ENCODE measurements at regions not wholly inside any gene's neighbourhood (a gene's known extent, or its start where the extent isn't known, plus 50 kb on each side); places are given as distances from the start of the nearest gene placed in this dataset.

DNA sequence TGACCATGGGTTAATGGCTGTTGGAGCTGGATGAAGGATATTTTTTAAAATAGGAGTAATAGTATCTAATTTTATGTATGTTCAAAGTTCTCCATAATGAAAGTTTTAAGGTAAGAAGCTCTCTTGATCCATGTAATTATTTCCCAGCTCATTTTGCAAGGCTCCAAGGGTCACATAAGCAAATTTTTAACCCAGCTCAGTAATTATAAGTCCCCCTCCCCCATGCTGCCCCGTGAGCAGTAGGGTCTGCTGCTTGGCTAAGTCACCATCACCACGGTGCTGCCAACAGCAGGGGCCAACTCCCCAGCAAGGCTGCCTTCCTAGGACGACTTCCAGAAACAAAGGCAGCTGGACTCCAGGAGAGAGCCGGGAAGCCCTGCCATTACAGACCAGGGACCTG, 340.0 kb downstream of the FBXW7 start:
- no peak for TF ChIP-seq ZNF565 (CRISPR knock-in tag; conservative IDR thresholded peaks at IDR 0.05; ENCODE audit: low read depth)
- no peak for TF ChIP-seq TOX (CRISPR knock-in tag; IDR thresholded peaks at IDR 0.05; ENCODE audit: borderline replicate concordance)
- no peak for TF ChIP-seq ISL1 (CRISPR knock-in tag; IDR thresholded peaks at IDR 0.05)
- TF ChIP-seq, protein P1, sequence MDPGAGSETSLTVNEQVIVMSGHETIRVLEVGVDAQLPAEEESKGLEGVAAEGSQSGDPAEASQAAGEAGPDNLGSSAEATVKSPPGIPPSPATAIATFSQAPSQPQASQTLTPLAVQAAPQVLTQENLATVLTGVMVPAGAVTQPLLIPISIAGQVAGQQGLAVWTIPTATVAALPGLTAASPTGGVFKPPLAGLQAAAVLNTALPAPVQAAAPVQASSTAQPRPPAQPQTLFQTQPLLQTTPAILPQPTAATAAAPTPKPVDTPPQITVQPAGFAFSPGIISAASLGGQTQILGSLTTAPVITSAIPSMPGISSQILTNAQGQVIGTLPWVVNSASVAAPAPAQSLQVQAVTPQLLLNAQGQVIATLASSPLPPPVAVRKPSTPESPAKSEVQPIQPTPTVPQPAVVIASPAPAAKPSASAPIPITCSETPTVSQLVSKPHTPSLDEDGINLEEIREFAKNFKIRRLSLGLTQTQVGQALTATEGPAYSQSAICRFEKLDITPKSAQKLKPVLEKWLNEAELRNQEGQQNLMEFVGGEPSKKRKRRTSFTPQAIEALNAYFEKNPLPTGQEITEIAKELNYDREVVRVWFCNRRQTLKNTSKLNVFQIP (CRISPR knock-in tag; IDR thresholded peaks at IDR 0.05; ENCODE audit: borderline replicate concordance, low read depth) = no peak
- no peak for ATAC-seq

DNA sequence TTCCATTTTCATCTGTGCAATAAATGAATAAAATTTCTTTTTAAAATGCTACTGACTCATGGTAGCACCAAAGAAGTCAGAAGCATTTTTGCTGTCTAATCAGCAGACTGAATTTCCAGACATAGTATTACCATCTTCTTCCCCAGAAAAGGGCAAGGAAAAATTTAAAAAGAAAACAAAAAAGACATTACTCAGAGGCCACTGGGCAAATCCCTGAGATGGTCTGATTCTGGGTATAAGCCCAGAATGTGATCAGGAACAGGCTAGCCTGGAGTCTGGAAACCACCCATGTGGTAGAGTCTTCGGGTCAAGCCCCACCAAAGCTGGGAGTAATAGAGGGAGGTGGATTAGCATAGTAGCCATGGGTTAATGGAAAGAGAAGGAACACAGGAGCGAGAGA, 342.8 kb downstream of the FBXW7 start:
- no peak for ATAC-seq
- TF ChIP-seq, protein P2, sequence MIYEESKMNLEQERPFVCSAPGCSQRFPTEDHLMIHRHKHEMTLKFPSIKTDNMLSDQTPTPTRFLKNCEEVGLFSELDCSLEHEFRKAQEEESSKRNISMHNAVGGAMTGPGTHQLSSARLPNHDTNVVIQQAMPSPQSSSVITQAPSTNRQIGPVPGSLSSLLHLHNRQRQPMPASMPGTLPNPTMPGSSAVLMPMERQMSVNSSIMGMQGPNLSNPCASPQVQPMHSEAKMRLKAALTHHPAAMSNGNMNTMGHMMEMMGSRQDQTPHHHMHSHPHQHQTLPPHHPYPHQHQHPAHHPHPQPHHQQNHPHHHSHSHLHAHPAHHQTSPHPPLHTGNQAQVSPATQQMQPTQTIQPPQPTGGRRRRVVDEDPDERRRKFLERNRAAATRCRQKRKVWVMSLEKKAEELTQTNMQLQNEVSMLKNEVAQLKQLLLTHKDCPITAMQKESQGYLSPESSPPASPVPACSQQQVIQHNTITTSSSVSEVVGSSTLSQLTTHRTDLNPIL (CRISPR knock-in tag; IDR thresholded peaks at IDR 0.05; ENCODE audit: low read depth) = no peak
- TF ChIP-seq BACH2 (CRISPR knock-in tag; IDR thresholded peaks at IDR 0.05; ENCODE audit: borderline replicate concordance) (no peak), GLIS3 (CRISPR knock-in tag; IDR thresholded peaks at IDR 0.05) (no peak), RARB (CRISPR knock-in tag; IDR thresholded peaks at IDR 0.05) (no peak), ESRRG (CRISPR knock-in tag; IDR thresholded peaks at IDR 0.05) (no peak), TCF4 (CRISPR knock-in tag; IDR thresholded peaks at IDR 0.05; ENCODE audit: borderline replicate concordance) (no peak), SNAI2 (CRISPR knock-in tag; IDR thresholded peaks at IDR 0.05) (no peak), ZFP30 (CRISPR knock-in tag; IDR thresholded peaks at IDR 0.05) (no peak)
- TF ChIP-seq, protein P3, sequence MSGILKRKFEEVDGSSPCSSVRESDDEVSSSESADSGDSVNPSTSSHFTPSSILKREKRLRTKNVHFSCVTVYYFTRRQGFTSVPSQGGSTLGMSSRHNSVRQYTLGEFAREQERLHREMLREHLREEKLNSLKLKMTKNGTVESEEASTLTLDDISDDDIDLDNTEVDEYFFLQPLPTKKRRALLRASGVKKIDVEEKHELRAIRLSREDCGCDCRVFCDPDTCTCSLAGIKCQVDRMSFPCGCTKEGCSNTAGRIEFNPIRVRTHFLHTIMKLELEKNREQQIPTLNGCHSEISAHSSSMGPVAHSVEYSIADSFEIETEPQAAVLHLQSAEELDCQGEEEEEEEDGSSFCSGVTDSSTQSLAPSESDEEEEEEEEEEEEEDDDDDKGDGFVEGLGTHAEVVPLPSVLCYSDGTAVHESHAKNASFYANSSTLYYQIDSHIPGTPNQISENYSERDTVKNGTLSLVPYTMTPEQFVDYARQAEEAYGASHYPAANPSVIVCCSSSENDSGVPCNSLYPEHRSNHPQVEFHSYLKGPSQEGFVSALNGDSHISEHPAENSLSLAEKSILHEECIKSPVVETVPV (CRISPR knock-in tag; IDR thresholded peaks at IDR 0.05) = no peak

DNA sequence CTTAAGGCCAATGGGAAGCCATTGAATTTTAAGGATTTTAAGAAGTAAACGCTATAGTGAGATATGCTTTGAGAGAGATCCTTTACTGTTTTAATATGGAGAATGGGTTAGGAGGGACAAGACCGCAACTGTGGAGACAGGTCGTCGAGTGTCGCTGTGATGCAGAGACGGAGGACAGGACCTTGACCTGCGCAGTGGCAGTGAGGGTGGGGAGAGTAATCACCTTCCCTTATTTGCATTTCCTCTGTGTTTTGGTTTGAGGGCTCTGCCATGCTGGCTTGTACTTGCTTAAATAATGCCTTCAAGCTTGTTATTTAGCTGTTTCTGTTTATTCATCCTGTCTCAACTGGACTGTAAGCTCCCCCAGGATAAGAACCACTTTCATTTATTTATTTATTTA, 345.0 kb downstream of the FBXW7 start:
- ATAC-seq = no peak
- TF ChIP-seq TCF4 (CRISPR knock-in tag; IDR thresholded peaks at IDR 0.05; ENCODE audit: borderline replicate concordance) = no peak
- TF ChIP-seq ZNF70 (CRISPR knock-in tag; IDR thresholded peaks at IDR 0.05) = no peak

DNA sequence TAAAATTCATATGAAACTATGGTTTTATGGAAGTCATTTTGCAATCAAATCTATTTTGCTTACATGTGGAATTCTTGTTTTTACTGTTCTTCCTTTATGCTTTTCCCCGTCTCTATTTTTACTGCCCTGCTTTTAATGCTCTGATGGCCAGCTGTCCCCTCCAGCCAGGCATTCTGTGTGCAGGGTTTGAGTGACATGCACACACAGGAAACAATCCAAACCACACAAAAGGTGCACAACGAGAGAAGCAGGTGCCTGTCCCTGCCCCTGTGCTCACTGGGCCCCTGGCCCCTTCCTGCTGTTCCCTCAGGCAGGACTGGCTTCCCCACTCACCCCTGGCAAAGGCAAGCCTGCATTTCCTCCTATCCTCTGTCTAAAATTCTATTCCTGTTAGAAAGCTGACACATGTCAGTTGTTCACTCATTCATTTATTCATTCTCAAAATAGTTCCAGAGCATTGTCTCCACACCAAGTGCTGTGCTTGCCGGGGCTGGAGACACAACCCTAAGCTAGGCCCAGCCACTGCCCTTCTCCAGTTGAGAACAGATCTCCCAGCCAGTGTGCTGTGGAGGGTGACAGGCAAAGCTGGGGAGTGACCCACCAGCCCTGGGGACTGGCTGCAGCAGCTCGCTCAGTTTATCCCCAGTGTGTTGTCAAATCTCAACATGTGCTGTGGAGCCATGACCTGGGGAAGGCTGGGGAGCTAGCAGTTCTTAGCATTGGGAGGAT, 346.3 kb downstream of the FBXW7 start:
- ATAC-seq = no peak
- TF ChIP-seq TCF4 (CRISPR knock-in tag; IDR thresholded peaks at IDR 0.05; ENCODE audit: borderline replicate concordance) (no peak), ARNTL (CRISPR knock-in tag; IDR thresholded peaks at IDR 0.05; ENCODE audit: borderline replicate concordance, low read depth) (no peak), ISL1 (CRISPR knock-in tag; IDR thresholded peaks at IDR 0.05) (no peak), ZC3H10 (CRISPR knock-in tag; IDR thresholded peaks at IDR 0.05) (no peak), RARB (CRISPR knock-in tag; IDR thresholded peaks at IDR 0.05) (no peak), ZNF70 (CRISPR knock-in tag; IDR thresholded peaks at IDR 0.05) (no peak), ZFP3 (CRISPR knock-in tag; IDR thresholded peaks at IDR 0.05) (no peak)
- TF ChIP-seq, protein P4, sequence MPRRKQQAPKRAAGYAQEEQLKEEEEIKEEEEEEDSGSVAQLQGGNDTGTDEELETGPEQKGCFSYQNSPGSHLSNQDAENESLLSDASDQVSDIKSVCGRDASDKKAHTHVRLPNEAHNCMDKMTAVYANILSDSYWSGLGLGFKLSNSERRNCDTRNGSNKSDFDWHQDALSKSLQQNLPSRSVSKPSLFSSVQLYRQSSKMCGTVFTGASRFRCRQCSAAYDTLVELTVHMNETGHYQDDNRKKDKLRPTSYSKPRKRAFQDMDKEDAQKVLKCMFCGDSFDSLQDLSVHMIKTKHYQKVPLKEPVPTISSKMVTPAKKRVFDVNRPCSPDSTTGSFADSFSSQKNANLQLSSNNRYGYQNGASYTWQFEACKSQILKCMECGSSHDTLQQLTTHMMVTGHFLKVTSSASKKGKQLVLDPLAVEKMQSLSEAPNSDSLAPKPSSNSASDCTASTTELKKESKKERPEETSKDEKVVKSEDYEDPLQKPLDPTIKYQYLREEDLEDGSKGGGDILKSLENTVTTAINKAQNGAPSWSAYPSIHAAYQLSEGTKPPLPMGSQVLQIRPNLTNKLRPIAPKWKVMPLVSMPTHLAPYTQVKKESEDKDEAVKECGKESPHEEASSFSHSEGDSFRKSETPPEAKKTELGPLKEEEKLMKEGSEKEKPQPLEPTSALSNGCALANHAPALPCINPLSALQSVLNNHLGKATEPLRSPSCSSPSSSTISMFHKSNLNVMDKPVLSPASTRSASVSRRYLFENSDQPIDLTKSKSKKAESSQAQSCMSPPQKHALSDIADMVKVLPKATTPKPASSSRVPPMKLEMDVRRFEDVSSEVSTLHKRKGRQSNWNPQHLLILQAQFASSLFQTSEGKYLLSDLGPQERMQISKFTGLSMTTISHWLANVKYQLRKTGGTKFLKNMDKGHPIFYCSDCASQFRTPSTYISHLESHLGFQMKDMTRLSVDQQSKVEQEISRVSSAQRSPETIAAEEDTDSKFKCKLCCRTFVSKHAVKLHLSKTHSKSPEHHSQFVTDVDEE (CRISPR knock-in tag; IDR thresholded peaks at IDR 0.05) = no peak
- TF ChIP-seq, protein P3 (CRISPR knock-in tag; IDR thresholded peaks at IDR 0.05) = no peak
- TF ChIP-seq, protein P2 (CRISPR knock-in tag; IDR thresholded peaks at IDR 0.05; ENCODE audit: low read depth) = no peak
